BJ (cell line): ENCODE measurements at regions not wholly inside any gene's neighbourhood (a gene's known extent, or its start where the extent isn't known, plus 50 kb on each side); places are given as distances from the start of the nearest gene placed in this dataset.
"Not testable (repeated sequence)": the region's sequence is repeated elsewhere in the genome, so short reads cannot be mapped to it uniquely, and the experiment has no call there.

ENCODE experiments used
- CTCF ChIA-PET: fragments of 350-600 bp; formaldehyde crosslinking; extraction: SDS; loops from one replicate; lab custom pipeline; 2021; ENCODE audit warnings: antibody characterized with exemption, inconsistent platforms; lab: Yijun Ruan, JAX
- POLR2A ChIA-PET: fragments of 300-600 bp; sonication (Branson Sonifier 250); formaldehyde crosslinking; extraction: SDS; loops from one replicate; lab custom pipeline; 2021; ENCODE audit warnings: antibody characterized with exemption; lab: Charles Lee
- DNase-seq: peaks from one replicate; pipeline ENCODE4 v3.0.0-alpha.2; 2011; ENCODE audit warnings: low read depth
- H3K27me3 ChIP-seq: 2 replicates; pipeline ENCODE4 v1.6.0; 2011; ENCODE audit warnings: low read length; ENCODE audit not compliant: control insufficient read depth, insufficient read depth
- H3K36me3 ChIP-seq: 2 replicates; pipeline ENCODE4 v1.5.1; 2011; ENCODE audit warnings: low read length; ENCODE audit not compliant: control insufficient read depth, insufficient read depth
- H3K4me3 ChIP-seq: 2 replicates; pipeline ENCODE4 v1.5.1; 2011; ENCODE audit warnings: low read depth, mild to moderate bottlenecking, control low read depth, low read length
- CTCF ChIP-seq: IDR thresholded peaks from 2 replicates; pipeline ENCODE4 v1.5.1; 2011; ENCODE audit warnings: low read depth, mild to moderate bottlenecking, control low read depth, inconsistent platforms, low read length, moderate library complexity; ENCODE audit not compliant: insufficient read depth

- Histone ChIP-seq H3K36me3 (no peaks in the 10 kb centered on the region), H3K4me3 (no peak overlapping the region), H3K27me3 (no peaks in the 10 kb centered on the region)
- DNase-seq, result no peak
- ChIA-PET CTCF (no interaction called here), POLR2A (no interaction called here)
- no peak for TF ChIP-seq CTCF
Observed at GRCh38 chr5:12679731-12680130, 775.5 kb upstream of the CTNND2 start.

GRCh38 chr5:12675959-12676358 lies 771.7 kb upstream of the CTNND2 start:
- Histone ChIP-seq H3K36me3 (no peaks in the 10 kb centered on the region), H3K27me3 (no peaks in the 10 kb centered on the region), H3K4me3 (no peak overlapping the region)
- CTCF ChIA-PET, result no interaction called here
- DNase-seq, result no peak
- TF ChIP-seq CTCF, result no peak
- POLR2A ChIA-PET, result no interaction called here

GRCh38 chr5:12672141-12672540 lies 767.9 kb upstream of the CTNND2 start:
- no peaks in the 10 kb centered on the region for H3K36me3 ChIP-seq
- ChIA-PET POLR2A (no interaction called here), CTCF (no interaction called here)
- no peak for TF ChIP-seq CTCF
- DNase-seq, result no peak
- no peak overlapping the region for H3K4me3 ChIP-seq
- H3K27me3 ChIP-seq, result no peaks in the 10 kb centered on the region

GRCh38 chr5:12669326-12669725 lies 765.1 kb upstream of the CTNND2 start:
- no peaks in the 10 kb centered on the region for H3K36me3 ChIP-seq
- CTCF ChIA-PET, result no interaction called here
- POLR2A ChIA-PET, result no interaction called here
- TF ChIP-seq CTCF, result no peak
- no peak for DNase-seq
- H3K27me3 ChIP-seq, result no peaks in the 10 kb centered on the region
- no peak overlapping the region for H3K4me3 ChIP-seq

- TF ChIP-seq CTCF, result no peak
- ChIA-PET CTCF (no interaction called here), POLR2A (no interaction called here)
- Histone ChIP-seq H3K36me3 (no peaks in the 10 kb centered on the region), H3K4me3 (no peak overlapping the region), H3K27me3 (no peaks in the 10 kb centered on the region)
- no peak for DNase-seq
Observed at GRCh38 chr5:12668564-12668963, 764.3 kb upstream of the CTNND2 start.

- DNase-seq, POLR2A ChIA-PET, CTCF ChIA-PET, H3K36me3 ChIP-seq, H3K4me3 ChIP-seq, H3K27me3 ChIP-seq: not testable (repeated sequence)
Observed at GRCh38 chr5:12667818-12668217, 763.6 kb upstream of the CTNND2 start.

GRCh38 chr5:12665772-12666171 lies 761.5 kb upstream of the CTNND2 start:
- H3K4me3 ChIP-seq, POLR2A ChIA-PET, DNase-seq, H3K36me3 ChIP-seq, CTCF ChIA-PET, H3K27me3 ChIP-seq: not testable (repeated sequence)
